Stimulated activated memory B cell treated with anti-CD40 and anti-IgM and Interleukin-4, amounts not matched to agents 10 μg/mL and 1 μg/mL and 100 μg/mL, for 72 hours (primary cell): ENCODE measurements at regions not wholly inside any gene's neighbourhood (a gene's known extent, or its start where the extent isn't known, plus 50 kb on each side); places are given as distances from the start of the nearest gene placed in this dataset.
A peak's percentile ranks its signal among the peaks of the same experiment; 100 is the strongest.
"Not testable (repeated sequence)": the region's sequence is repeated elsewhere in the genome, so short reads cannot be mapped to it uniquely, and the experiment has no call there.

Source experiments
- ATAC-seq: fragments of 150-1000 bp; cut with Tn5 transposase; 2 replicates; pipeline ENCODE4 v1.10.0; 2021
- H3K27ac Mint-ChIP-seq: one replicate; pipeline ENCODE4 v1.8.0; 2022; ENCODE audit warnings: mild to moderate bottlenecking, mixed read lengths
- H3K27me3 Mint-ChIP-seq: one replicate; pipeline ENCODE4 v1.8.0; 2022; ENCODE audit warnings: mixed read lengths
- H3K36me3 Mint-ChIP-seq: one replicate; pipeline ENCODE4 v1.8.0; 2022; ENCODE audit warnings: mixed read lengths
- H3K4me1 Mint-ChIP-seq: one replicate; pipeline ENCODE4 v1.8.0; 2022; ENCODE audit warnings: mixed read lengths
- H3K4me3 Mint-ChIP-seq: one replicate; pipeline ENCODE4 v1.8.0; 2022; ENCODE audit warnings: mild to moderate bottlenecking, moderate library complexity, mixed read lengths
- H3K9me3 Mint-ChIP-seq: one replicate; pipeline ENCODE4 v1.8.0; 2022; ENCODE audit warnings: mixed read lengths

- not testable (repeated sequence) for H3K27me3 Mint-ChIP-seq, H3K27ac Mint-ChIP-seq, ATAC-seq, H3K4me3 Mint-ChIP-seq, H3K4me1 Mint-ChIP-seq
- peaks cover 26% of the 10 kb centered on the region for H3K36me3 Mint-ChIP-seq
- peaks cover 77% of the 10 kb centered on the region for H3K9me3 Mint-ChIP-seq
Observed at GRCh38 chr4:49117951-49118350, 131.9 kb downstream of the CWH43 start.

- H3K27me3 Mint-ChIP-seq, H3K4me1 Mint-ChIP-seq, H3K4me3 Mint-ChIP-seq, H3K27ac Mint-ChIP-seq: not testable (repeated sequence)
- Mint-ChIP-seq H3K9me3 (peaks cover 71% of the 10 kb centered on the region), H3K36me3 (peaks cover 26% of the 10 kb centered on the region)
- ATAC-seq, result peak; percentile 81
Observed at GRCh38 chr4:49118379-49119212, 132.5 kb downstream of the CWH43 start.

- H3K4me1 Mint-ChIP-seq, ATAC-seq, H3K27ac Mint-ChIP-seq, H3K27me3 Mint-ChIP-seq, H3K4me3 Mint-ChIP-seq: not testable (repeated sequence)
- Mint-ChIP-seq H3K9me3 (peaks cover 64% of the 10 kb centered on the region), H3K36me3 (peaks cover 26% of the 10 kb centered on the region)
Observed at GRCh38 chr4:49119345-49119744, 133.3 kb downstream of the CWH43 start.

GRCh38 chr4:49120042-49120779, 134.1 kb downstream of the CWH43 start:
- H3K27ac Mint-ChIP-seq, H3K4me3 Mint-ChIP-seq, H3K4me1 Mint-ChIP-seq, H3K27me3 Mint-ChIP-seq: not testable (repeated sequence)
- ATAC-seq, result peak; percentile 9
- peaks cover 55% of the 10 kb centered on the region for H3K9me3 Mint-ChIP-seq
- peaks cover 26% of the 10 kb centered on the region for H3K36me3 Mint-ChIP-seq

GRCh38 chr4:49120804-49121203, 134.7 kb downstream of the CWH43 start:
- peaks cover 26% of the 10 kb centered on the region for H3K36me3 Mint-ChIP-seq
- not testable (repeated sequence) for H3K27ac Mint-ChIP-seq, H3K4me3 Mint-ChIP-seq, H3K4me1 Mint-ChIP-seq, H3K27me3 Mint-ChIP-seq
- ATAC-seq, result peak; percentile 77
- peaks cover 49% of the 10 kb centered on the region for H3K9me3 Mint-ChIP-seq

- not testable (repeated sequence) for ATAC-seq, H3K4me1 Mint-ChIP-seq, H3K36me3 Mint-ChIP-seq, H3K27ac Mint-ChIP-seq, H3K27me3 Mint-ChIP-seq, H3K4me3 Mint-ChIP-seq
- peaks cover 27% of the 10 kb centered on the region for H3K9me3 Mint-ChIP-seq
Observed at GRCh38 chr4:49126443-49126842, 140.4 kb downstream of the CWH43 start.

- H3K27ac Mint-ChIP-seq, H3K4me3 Mint-ChIP-seq, H3K27me3 Mint-ChIP-seq, H3K36me3 Mint-ChIP-seq, H3K4me1 Mint-ChIP-seq, ATAC-seq: not testable (repeated sequence)
- H3K9me3 Mint-ChIP-seq, result peaks cover 30% of the 10 kb centered on the region
Observed at GRCh38 chr4:49126858-49127257, 140.8 kb downstream of the CWH43 start.

GRCh38 chr4:49129385-49129784, 143.3 kb downstream of the CWH43 start:
- H3K4me1 Mint-ChIP-seq, H3K27me3 Mint-ChIP-seq, H3K27ac Mint-ChIP-seq, ATAC-seq, H3K36me3 Mint-ChIP-seq, H3K4me3 Mint-ChIP-seq: not testable (repeated sequence)
- peaks cover 41% of the 10 kb centered on the region for H3K9me3 Mint-ChIP-seq

GRCh38 chr4:49129870-49130269, 143.8 kb downstream of the CWH43 start:
- H3K27ac Mint-ChIP-seq, H3K36me3 Mint-ChIP-seq, H3K27me3 Mint-ChIP-seq, H3K4me3 Mint-ChIP-seq, ATAC-seq, H3K4me1 Mint-ChIP-seq: not testable (repeated sequence)
- peaks cover 44% of the 10 kb centered on the region for H3K9me3 Mint-ChIP-seq

- not testable (repeated sequence) for H3K36me3 Mint-ChIP-seq
Observed at GRCh38 chr4:49130724-49131123, 144.6 kb downstream of the CWH43 start.

GRCh38 chr4:49137043-49137442, 151.0 kb downstream of the CWH43 start:
- peak; percentile 80 for ATAC-seq
- not testable (repeated sequence) for H3K4me3 Mint-ChIP-seq, H3K27me3 Mint-ChIP-seq, H3K4me1 Mint-ChIP-seq, H3K27ac Mint-ChIP-seq
- peaks cover 38% of the 10 kb centered on the region for H3K9me3 Mint-ChIP-seq
- H3K36me3 Mint-ChIP-seq, result peaks cover 16% of the 10 kb centered on the region

More at GRCh38 chr4:49130724-49131123, 144.6 kb downstream of the CWH43 start:
- not testable (repeated sequence) for H3K27me3 Mint-ChIP-seq, H3K27ac Mint-ChIP-seq, H3K4me1 Mint-ChIP-seq, H3K4me3 Mint-ChIP-seq, ATAC-seq
- H3K9me3 Mint-ChIP-seq, result peaks cover 46% of the 10 kb centered on the region

GRCh38 chr4:49137961-49138360, 151.9 kb downstream of the CWH43 start:
- not testable (repeated sequence) for H3K4me3 Mint-ChIP-seq, ATAC-seq, H3K27ac Mint-ChIP-seq, H3K4me1 Mint-ChIP-seq, H3K27me3 Mint-ChIP-seq
- Mint-ChIP-seq H3K9me3 (peaks cover 37% of the 10 kb centered on the region), H3K36me3 (peaks cover 17% of the 10 kb centered on the region)

- H3K9me3 Mint-ChIP-seq, result peaks cover 45% of the 10 kb centered on the region
- not testable (repeated sequence) for H3K27me3 Mint-ChIP-seq, H3K4me3 Mint-ChIP-seq, H3K27ac Mint-ChIP-seq, ATAC-seq, H3K4me1 Mint-ChIP-seq
- peaks cover 17% of the 10 kb centered on the region for H3K36me3 Mint-ChIP-seq
Observed at GRCh38 chr4:49138818-49139217, 152.7 kb downstream of the CWH43 start.

- not testable (repeated sequence) for H3K4me3 Mint-ChIP-seq
- peaks cover 22% of the 10 kb centered on the region for H3K36me3 Mint-ChIP-seq
Observed at GRCh38 chr4:49139513-49139912, 153.4 kb downstream of the CWH43 start.

GRCh38 chr4:49140351-49140750, 154.3 kb downstream of the CWH43 start:
- not testable (repeated sequence) for H3K27ac Mint-ChIP-seq, H3K4me3 Mint-ChIP-seq, ATAC-seq, H3K27me3 Mint-ChIP-seq, H3K4me1 Mint-ChIP-seq
- H3K36me3 Mint-ChIP-seq, result peaks cover 23% of the 10 kb centered on the region
- peaks cover 47% of the 10 kb centered on the region for H3K9me3 Mint-ChIP-seq

More at GRCh38 chr4:49139513-49139912, 153.4 kb downstream of the CWH43 start:
- peak; percentile 77 for ATAC-seq
- H3K27ac Mint-ChIP-seq, H3K4me1 Mint-ChIP-seq, H3K27me3 Mint-ChIP-seq: not testable (repeated sequence)
- peaks cover 45% of the 10 kb centered on the region for H3K9me3 Mint-ChIP-seq

GRCh38 chr4:49141955-49142354, 155.9 kb downstream of the CWH43 start:
- not testable (repeated sequence) for H3K27me3 Mint-ChIP-seq, H3K27ac Mint-ChIP-seq, H3K4me3 Mint-ChIP-seq, H3K4me1 Mint-ChIP-seq
- Mint-ChIP-seq H3K36me3 (peaks cover 21% of the 10 kb centered on the region), H3K9me3 (peaks cover 59% of the 10 kb centered on the region)
- ATAC-seq, result peak; percentile 64
